GM10248 (cell line): ENCODE measurements at regions not wholly inside any gene's neighbourhood (a gene's known extent, or its start where the extent isn't known, plus 50 kb on each side); places are given as distances from the start of the nearest gene placed in this dataset.
"Not testable (repeated sequence)": the region's sequence is repeated elsewhere in the genome, so short reads cannot be mapped to it uniquely, and the experiment has no call there.

Source experiments
- CTCF ChIA-PET: fragments of 300-600 bp; sonication (Branson Sonifier 250); formaldehyde crosslinking; extraction: SDS; loops from one replicate; lab custom pipeline; 2021; ENCODE audit warnings: antibody characterized with exemption; lab: Yijun Ruan, JAX
- POLR2A ChIA-PET: fragments of 350-650 bp; sonication (Branson Sonifier 250); formaldehyde crosslinking; extraction: SDS; loops from one replicate; lab custom pipeline; 2020; ENCODE audit warnings: antibody characterized with exemption; lab: Yijun Ruan, JAX
- DNase-seq: peaks from one replicate; pipeline ENCODE4 v3.0.0; 2012; ENCODE audit errors: extremely low spot score
- CTCF ChIP-seq: IDR thresholded peaks from 2 replicates; pipeline ENCODE4 v1.5.1; 2012; ENCODE audit warnings: mild to moderate bottlenecking, low read depth; ENCODE audit errors: extremely low read depth, missing control alignments, control extremely low read depth

GRCh38 chr14:52148371-52148770 is 79.5 kb upstream of the NID2 start:
- POLR2A ChIA-PET, result no interaction called here
- CTCF ChIA-PET, result no interaction called here
- no peak for DNase-seq
- no peak for TF ChIP-seq CTCF

GRCh38 chr14:52146504-52146903 is 77.6 kb upstream of the NID2 start:
- CTCF ChIA-PET, result interaction anchor here (1.1 to 1.5 kb wide), 3 partner anchors 9 to 30 kb away, joined by 3 read pairs; no protein-coding TSS in a partner anchor
- DNase-seq, result no peak
- no peak for TF ChIP-seq CTCF
- POLR2A ChIA-PET, result no interaction called here

- DNase-seq, CTCF ChIA-PET, POLR2A ChIA-PET: not testable (repeated sequence)
Measured at GRCh38 chr14:52144099-52144498, 75.2 kb upstream of the NID2 start.

- no peak for TF ChIP-seq CTCF
- peak; percentile 3 for DNase-seq
- POLR2A ChIA-PET, result no interaction called here
- CTCF ChIA-PET, result no interaction called here
Measured at GRCh38 chr14:52142504-52142903, 73.6 kb upstream of the NID2 start.

- POLR2A ChIA-PET, result no interaction called here
- DNase-seq, result peak; percentile 57
- peak; percentile 52 for TF ChIP-seq CTCF
- CTCF ChIA-PET, result interaction anchor here (1.2 kb wide), 1 partner anchor 20 kb away, joined by 3 read pairs; no protein-coding TSS in a partner anchor
Measured at GRCh38 chr14:52131640-52132320, 62.9 kb upstream of the NID2 start.

- no peak for TF ChIP-seq CTCF
- no peak for DNase-seq
- POLR2A ChIA-PET, result no interaction called here
- CTCF ChIA-PET, result no interaction called here
Measured at GRCh38 chr14:52129721-52130120, 60.9 kb upstream of the NID2 start.

GRCh38 chr14:52125885-52126284 is 57.0 kb upstream of the NID2 start:
- ChIA-PET POLR2A (no interaction called here), CTCF (no interaction called here)
- TF ChIP-seq CTCF, result no peak
- DNase-seq, result no peak
